ENCODE measurements at regions not wholly inside any gene's neighbourhood (a gene's known extent, or its start where the extent isn't known, plus 50 kb on each side); places are given as distances from the start of the nearest gene placed in this dataset.

DNA sequence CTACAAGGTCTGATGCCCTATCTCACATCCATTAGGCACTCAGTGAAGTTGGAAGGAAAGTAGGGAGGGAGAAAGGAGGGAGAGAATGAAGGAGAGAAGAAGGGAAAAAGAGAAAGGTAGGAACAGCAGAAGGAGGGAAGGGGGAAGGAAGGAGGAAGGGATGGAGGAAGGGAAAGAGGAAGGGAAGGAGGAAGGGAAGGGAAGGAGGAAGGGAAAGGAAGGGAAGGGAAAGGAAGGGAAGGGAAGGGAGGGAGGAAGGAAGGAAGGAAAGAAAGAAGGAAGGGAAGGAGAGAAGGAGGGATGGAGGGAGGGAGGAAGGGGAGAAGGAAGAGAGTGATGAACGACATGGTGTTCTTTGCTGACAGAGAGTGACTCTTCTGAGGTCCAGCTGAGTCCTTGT, 468.9 kb upstream of the MYT1L start:
- TF ChIP-seq PATZ1 (CRISPR knock-in tag; IDR thresholded peaks at IDR 0.05; ENCODE audit: borderline replicate concordance) (no peak), OSR1 (CRISPR knock-in tag; IDR thresholded peaks at IDR 0.05) (no peak), SNAI2 (CRISPR knock-in tag; IDR thresholded peaks at IDR 0.05) (no peak), ZFP30 (CRISPR knock-in tag; IDR thresholded peaks at IDR 0.05) (no peak), PPARA (CRISPR knock-in tag; IDR thresholded peaks at IDR 0.05; ENCODE audit: borderline replicate concordance) (no peak)

All from SK-N-SH treated with all-trans-retinoic acid at 6 μM for 48 hours (cell line).